ENCODE measurements at regions not wholly inside any gene's neighbourhood (a gene's known extent, or its start where the extent isn't known, plus 50 kb on each side); places are given as distances from the start of the nearest gene placed in this dataset.

GRCh38 chr16:17812771-17813170, 342.0 kb upstream of the XYLT1 start (continued):
- TF ChIP-seq, protein P1, sequence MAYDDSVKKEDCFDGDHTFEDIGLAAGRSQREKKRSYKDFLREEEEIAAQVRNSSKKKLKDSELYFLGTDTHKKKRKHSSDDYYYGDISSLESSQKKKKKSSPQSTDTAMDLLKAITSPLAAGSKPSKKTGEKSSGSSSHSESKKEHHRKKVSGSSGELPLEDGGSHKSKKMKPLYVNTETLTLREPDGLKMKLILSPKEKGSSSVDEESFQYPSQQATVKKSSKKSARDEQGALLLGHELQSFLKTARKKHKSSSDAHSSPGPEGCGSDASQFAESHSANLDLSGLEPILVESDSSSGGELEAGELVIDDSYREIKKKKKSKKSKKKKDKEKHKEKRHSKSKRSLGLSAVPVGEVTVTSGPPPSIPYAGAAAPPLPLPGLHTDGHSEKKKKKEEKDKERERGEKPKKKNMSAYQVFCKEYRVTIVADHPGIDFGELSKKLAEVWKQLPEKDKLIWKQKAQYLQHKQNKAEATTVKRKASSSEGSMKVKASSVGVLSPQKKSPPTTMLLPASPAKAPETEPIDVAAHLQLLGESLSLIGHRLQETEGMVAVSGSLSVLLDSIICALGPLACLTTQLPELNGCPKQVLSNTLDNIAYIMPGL (CRISPR knock-in tag; IDR thresholded peaks at IDR 0.05; ENCODE audit: borderline replicate concordance): no peak
- TF ChIP-seq ZSCAN20 (CRISPR knock-in tag; IDR thresholded peaks at IDR 0.05) (no peak), HOXA7 (CRISPR knock-in tag; IDR thresholded peaks at IDR 0.05) (no peak), MYC (IDR thresholded peaks at IDR 0.05; ENCODE audit: borderline replicate concordance, low read length) (no peak), PHF8 (IDR thresholded peaks at IDR 0.05; ENCODE audit: borderline replicate concordance, low read depth) (no peak), RARB (CRISPR knock-in tag; IDR thresholded peaks at IDR 0.05) (no peak), E2F6 (IDR thresholded peaks at IDR 0.05; ENCODE audit: borderline replicate concordance, low read depth) (no peak)
- TF ChIP-seq, protein P2, sequence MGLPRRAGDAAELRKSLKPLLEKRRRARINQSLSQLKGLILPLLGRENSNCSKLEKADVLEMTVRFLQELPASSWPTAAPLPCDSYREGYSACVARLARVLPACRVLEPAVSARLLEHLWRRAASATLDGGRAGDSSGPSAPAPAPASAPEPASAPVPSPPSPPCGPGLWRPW (IDR thresholded peaks at IDR 0.05): no peak

DNA sequence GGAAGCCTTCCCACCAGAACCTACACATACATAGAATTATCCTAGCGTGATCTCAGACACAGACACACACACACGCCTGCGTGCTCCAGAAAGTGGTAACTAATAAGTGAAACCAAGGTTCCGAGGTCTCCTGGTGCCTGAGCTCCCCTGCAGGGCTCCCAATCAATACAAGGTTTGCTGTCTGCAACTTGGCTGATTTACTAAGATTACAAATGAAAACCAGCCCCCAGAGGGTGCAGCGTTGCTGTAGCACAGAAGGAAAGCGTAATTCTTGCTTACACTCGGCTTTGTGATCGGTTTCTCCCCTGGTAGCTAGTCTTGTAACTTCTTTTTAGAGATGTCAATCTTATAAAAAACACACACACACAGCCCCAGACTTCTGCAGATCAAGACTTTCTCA, 334.1 kb upstream of the XYLT1 start:
- H3K4me3 ChIP-seq: no peak overlapping the region
- no peak for TF ChIP-seq BHLHE40 (IDR thresholded peaks at IDR 0.05; ENCODE audit: low read depth, low read length)
- no peak for TF ChIP-seq ZC3H11A (IDR thresholded peaks at IDR 0.05)
- TF ChIP-seq, protein P2 (IDR thresholded peaks at IDR 0.05): no peak
- no peak for TF ChIP-seq KDM1A (IDR thresholded peaks at IDR 0.05; ENCODE audit: low read depth)
- no peak for TF ChIP-seq PHF8 (IDR thresholded peaks at IDR 0.05; ENCODE audit: borderline replicate concordance, low read depth)
- no peak for TF ChIP-seq RFX5 (IDR thresholded peaks at IDR 0.05)
- TF ChIP-seq RNF2 (IDR thresholded peaks at IDR 0.05; ENCODE audit: borderline replicate concordance, low read depth): no peak
- no peak for TF ChIP-seq ZSCAN20 (CRISPR knock-in tag; IDR thresholded peaks at IDR 0.05)
- no peak for TF ChIP-seq JUN (IDR thresholded peaks at IDR 0.05)
- TF ChIP-seq RAD21 (conservative IDR thresholded peaks at IDR 0.05 in 1 of 2, IDR thresholded peaks at IDR 0.05 in 1 of 2): no peak
- TF ChIP-seq RCOR1 (IDR thresholded peaks at IDR 0.05; ENCODE audit: low read depth, low read length): no peak
- no peak for TF ChIP-seq CHD2 (IDR thresholded peaks at IDR 0.05; ENCODE audit: low read length, partially characterized antibody)
- TF ChIP-seq FOSB (CRISPR knock-in tag; IDR thresholded peaks at IDR 0.05): no peak
- TF ChIP-seq CHD4 (IDR thresholded peaks at IDR 0.05; ENCODE audit: borderline replicate concordance): no peak
- TF ChIP-seq NPAS2 (CRISPR knock-in tag; IDR thresholded peaks at IDR 0.05; ENCODE audit: borderline replicate concordance): no peak
- TF ChIP-seq, protein P3, sequence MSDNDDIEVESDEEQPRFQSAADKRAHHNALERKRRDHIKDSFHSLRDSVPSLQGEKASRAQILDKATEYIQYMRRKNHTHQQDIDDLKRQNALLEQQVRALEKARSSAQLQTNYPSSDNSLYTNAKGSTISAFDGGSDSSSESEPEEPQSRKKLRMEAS (IDR thresholded peaks at IDR 0.05): no peak
- TF ChIP-seq HOXA7 (CRISPR knock-in tag; IDR thresholded peaks at IDR 0.05): no peak
- TF ChIP-seq MAZ (IDR thresholded peaks at IDR 0.05; ENCODE audit: borderline replicate concordance, low read depth, low read length): no peak
- TF ChIP-seq EP300 (IDR thresholded peaks at IDR 0.05): no peak
- no peak overlapping the region for H3K4me2 ChIP-seq
- DNase-seq (ENCODE audit: low read depth in 1 of 2, low spot score in 1 of 2): no peak
- H3K4me1 ChIP-seq: no peaks in the 10 kb centered on the region
- ATAC-seq: no peak
- 7% methylated on average over 8 of the region's 8 CpGs for WGBS (ENCODE audit: missing lambda C conversion rate)
- ChIA-PET CTCF (no interaction called here), POLR2A (no interaction called here)
- FAIRE-seq: no peak
- H3K9me3 ChIP-seq: no peaks in the 10 kb centered on the region
- H3K27ac ChIP-seq: no peak overlapping the region
